ENCODE measurements at regions not wholly inside any gene's neighbourhood (a gene's known extent, or its start where the extent isn't known, plus 50 kb on each side); places are given as distances from the start of the nearest gene placed in this dataset.

DNA sequence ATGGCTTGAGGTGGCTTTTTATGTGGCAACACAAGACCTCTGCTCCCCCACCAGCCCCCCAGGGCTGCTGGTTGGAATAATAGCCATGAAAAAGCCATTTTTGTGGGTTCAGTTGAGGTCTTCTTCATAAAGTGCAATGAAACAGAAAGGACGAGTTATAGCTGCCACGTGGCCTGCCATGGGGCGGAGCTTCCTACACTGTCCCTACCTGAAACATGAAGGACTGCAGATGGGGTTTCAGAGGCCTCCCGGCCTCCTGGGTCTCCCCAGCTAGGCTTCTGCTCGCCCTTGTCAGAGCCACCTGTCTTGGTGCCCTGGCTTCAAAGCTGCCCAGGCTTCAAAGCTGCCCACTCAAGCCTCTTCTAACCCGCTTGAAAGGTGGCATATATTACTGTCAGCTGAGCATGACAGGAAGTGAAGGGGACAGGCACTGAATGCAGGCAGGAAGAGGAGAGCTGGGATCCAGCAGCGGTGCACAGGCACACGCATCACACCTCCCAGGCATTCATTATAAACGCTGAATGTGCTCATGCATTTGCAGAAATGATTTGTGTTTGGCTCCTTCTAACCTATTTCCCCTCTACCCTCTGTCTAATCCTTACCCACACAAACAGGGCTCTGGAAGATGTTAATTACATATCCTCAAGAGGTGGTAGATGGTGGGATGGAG, 245.9 kb upstream of the PODXL start:
- TF ChIP-seq, protein P1, sequence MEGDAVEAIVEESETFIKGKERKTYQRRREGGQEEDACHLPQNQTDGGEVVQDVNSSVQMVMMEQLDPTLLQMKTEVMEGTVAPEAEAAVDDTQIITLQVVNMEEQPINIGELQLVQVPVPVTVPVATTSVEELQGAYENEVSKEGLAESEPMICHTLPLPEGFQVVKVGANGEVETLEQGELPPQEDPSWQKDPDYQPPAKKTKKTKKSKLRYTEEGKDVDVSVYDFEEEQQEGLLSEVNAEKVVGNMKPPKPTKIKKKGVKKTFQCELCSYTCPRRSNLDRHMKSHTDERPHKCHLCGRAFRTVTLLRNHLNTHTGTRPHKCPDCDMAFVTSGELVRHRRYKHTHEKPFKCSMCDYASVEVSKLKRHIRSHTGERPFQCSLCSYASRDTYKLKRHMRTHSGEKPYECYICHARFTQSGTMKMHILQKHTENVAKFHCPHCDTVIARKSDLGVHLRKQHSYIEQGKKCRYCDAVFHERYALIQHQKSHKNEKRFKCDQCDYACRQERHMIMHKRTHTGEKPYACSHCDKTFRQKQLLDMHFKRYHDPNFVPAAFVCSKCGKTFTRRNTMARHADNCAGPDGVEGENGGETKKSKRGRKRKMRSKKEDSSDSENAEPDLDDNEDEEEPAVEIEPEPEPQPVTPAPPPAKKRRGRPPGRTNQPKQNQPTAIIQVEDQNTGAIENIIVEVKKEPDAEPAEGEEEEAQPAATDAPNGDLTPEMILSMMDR (conservative IDR thresholded peaks at IDR 0.05), result no peak
- no peak for TF ChIP-seq EZH2 (IDR thresholded peaks at IDR 0.05; ENCODE audit: low read depth)
